ENCODE measurements at regions not wholly inside any gene's neighbourhood (a gene's known extent, or its start where the extent isn't known, plus 50 kb on each side); places are given as distances from the start of the nearest gene placed in this dataset.

DNA sequence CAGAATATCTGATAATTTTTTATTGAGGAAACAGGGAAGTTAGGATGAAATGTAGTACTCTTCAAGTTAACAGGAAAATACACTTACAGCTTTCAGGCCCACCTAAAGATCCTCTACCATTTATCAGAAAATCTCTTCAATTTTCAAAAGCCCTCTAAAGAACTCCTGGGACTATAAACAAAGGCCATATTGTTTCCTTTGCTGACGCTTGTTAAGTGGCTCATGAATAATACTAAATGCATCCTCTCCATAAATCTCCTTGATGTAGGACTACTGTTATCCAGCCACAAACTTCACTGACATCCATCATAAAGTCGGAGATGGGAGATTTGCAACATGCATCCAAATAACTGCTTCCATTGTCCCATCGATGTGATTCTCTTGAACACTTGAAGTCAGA lies 326.5 kb downstream of the ZIC1 start:
- H2BK15ac ChIP-seq (ENCODE audit: low read depth, low read length) = no peak overlapping the region
- ChIA-PET POLR2A (ENCODE audit: unreplicated experiment) (no interaction called here), CTCF (no interaction called here)
- H3K9me1 ChIP-seq (ENCODE audit: insufficient read depth, low read length) = no peaks in the 10 kb centered on the region
- no peak overlapping the region for H3K4me3 ChIP-seq (ENCODE audit: insufficient read depth, low read depth, low read length)
- H2BK120ac ChIP-seq (ENCODE audit: low read depth, low read length) = no peak overlapping the region
- no peak overlapping the region for H2AK9ac ChIP-seq (replicated peaks; ENCODE audit: low read depth, low read length, poor library complexity)
- H3K79me1 ChIP-seq (ENCODE audit: low read depth in 1 of 2, low read length in 2 of 2) = no peaks in the 10 kb centered on the region
- no peak overlapping the region for H2AK5ac ChIP-seq (ENCODE audit: low read depth, low read length)
- ATAC-seq (ENCODE audit: low read depth) = no peak
- no peak overlapping the region for H3K4me2 ChIP-seq (ENCODE audit: low read depth, low read length)
- dilution Hi-C loops (cut with HindIII; ENCODE audit: low sequenced_read_pairs, unreplicated experiment) (no loop called here), in situ Hi-C loops (cut with MboI; ENCODE audit: low sequenced_read_pairs) (no loop called here), intact Hi-C loops (cut with micrococcal nuclease) (no loop called here)
- H4K20me1 ChIP-seq (ENCODE audit: insufficient read depth, low read length) = no peaks in the 10 kb centered on the region
- no peaks in the 10 kb centered on the region for H3K4me1 ChIP-seq (ENCODE audit: control insufficient read depth, insufficient read depth, low read length)
- H3K4ac ChIP-seq (ENCODE audit: low read depth, low read length) = no peak overlapping the region
- no peaks in the 10 kb centered on the region for H3K27me3 ChIP-seq (ENCODE audit: control insufficient read depth, insufficient read depth, low read length)
- no peak overlapping the region for H2BK20ac ChIP-seq (ENCODE audit: low read depth, low read length)
- no peak overlapping the region for H3K9ac ChIP-seq (ENCODE audit: low read depth, low read length)
- no peak overlapping the region for H2AFZ ChIP-seq (replicated peaks; ENCODE audit: low read length, poor library complexity)
- no peak for DNase-seq
- H4K8ac ChIP-seq (ENCODE audit: low read depth in 2 of 2, low read length in 2 of 2) = no peak overlapping the region
- WGBS, 2 experiments (ENCODE audit: extremely low coverage in 2 of 2, insufficient read length in 1 of 2) = no CpG with 5 or more reads among the region's 3 CpGs
- H3K9me3 ChIP-seq (ENCODE audit: control insufficient read depth, insufficient read depth, low read length) = no peaks in the 10 kb centered on the region
- H3K36me3 ChIP-seq (ENCODE audit: control insufficient read depth, insufficient read depth, low read length) = no peaks in the 10 kb centered on the region
- no TSS peak for BruUV-seq (replicated peaks)
- H2BK5ac ChIP-seq (ENCODE audit: low read depth, low read length, poor library complexity, severe bottlenecking) = no peak overlapping the region
- no peak overlapping the region for H3K27ac ChIP-seq (ENCODE audit: insufficient read depth, low read length)
- no peak overlapping the region for H3K14ac ChIP-seq (replicated peaks; ENCODE audit: low read depth, low read length)
- no peak overlapping the region for H3K23ac ChIP-seq (ENCODE audit: low read depth, low read length)
- no peak overlapping the region for H4K91ac ChIP-seq (ENCODE audit: insufficient read depth, low read depth, low read length)
- H4K5ac ChIP-seq (ENCODE audit: low read depth, low read length) = no peak overlapping the region
- H3K56ac ChIP-seq (ENCODE audit: extremely low read depth, insufficient read depth, low read length) = no peak overlapping the region
- H3K18ac ChIP-seq (ENCODE audit: low read depth, low read length) = no peak overlapping the region
- TF ChIP-seq, protein P1, sequence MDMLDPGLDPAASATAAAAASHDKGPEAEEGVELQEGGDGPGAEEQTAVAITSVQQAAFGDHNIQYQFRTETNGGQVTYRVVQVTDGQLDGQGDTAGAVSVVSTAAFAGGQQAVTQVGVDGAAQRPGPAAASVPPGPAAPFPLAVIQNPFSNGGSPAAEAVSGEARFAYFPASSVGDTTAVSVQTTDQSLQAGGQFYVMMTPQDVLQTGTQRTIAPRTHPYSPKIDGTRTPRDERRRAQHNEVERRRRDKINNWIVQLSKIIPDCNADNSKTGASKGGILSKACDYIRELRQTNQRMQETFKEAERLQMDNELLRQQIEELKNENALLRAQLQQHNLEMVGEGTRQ (IDR thresholded peaks at IDR 0.05; ENCODE audit: low read depth, low read length) = no peak
- TF ChIP-seq, protein P2, sequence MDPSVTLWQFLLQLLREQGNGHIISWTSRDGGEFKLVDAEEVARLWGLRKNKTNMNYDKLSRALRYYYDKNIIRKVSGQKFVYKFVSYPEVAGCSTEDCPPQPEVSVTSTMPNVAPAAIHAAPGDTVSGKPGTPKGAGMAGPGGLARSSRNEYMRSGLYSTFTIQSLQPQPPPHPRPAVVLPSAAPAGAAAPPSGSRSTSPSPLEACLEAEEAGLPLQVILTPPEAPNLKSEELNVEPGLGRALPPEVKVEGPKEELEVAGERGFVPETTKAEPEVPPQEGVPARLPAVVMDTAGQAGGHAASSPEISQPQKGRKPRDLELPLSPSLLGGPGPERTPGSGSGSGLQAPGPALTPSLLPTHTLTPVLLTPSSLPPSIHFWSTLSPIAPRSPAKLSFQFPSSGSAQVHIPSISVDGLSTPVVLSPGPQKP (IDR thresholded peaks at IDR 0.05; ENCODE audit: borderline replicate concordance, low read depth, low read length) = no peak
- TF ChIP-seq BHLHE40 (IDR thresholded peaks at IDR 0.05; ENCODE audit: low read depth, low read length) (no peak), MXI1 (IDR thresholded peaks at IDR 0.05; ENCODE audit: borderline replicate concordance, low read depth, low read length) (no peak), MAZ (IDR thresholded peaks at IDR 0.05; ENCODE audit: borderline replicate concordance, low read depth, low read length) (no peak), RFX5 (IDR thresholded peaks at IDR 0.05; ENCODE audit: low read depth, low read length) (no peak), NFE2L2 (IDR thresholded peaks at IDR 0.05; ENCODE audit: low read depth, low read length) (no peak), RCOR1 (IDR thresholded peaks at IDR 0.05; ENCODE audit: insufficient replicate concordance, low read length) (no peak), RAD21 (IDR thresholded peaks at IDR 0.05; ENCODE audit: low read length) (no peak), POLR2A (IDR thresholded peaks at IDR 0.05; ENCODE audit: low read depth, low read length) (no peak), FOS (IDR thresholded peaks at IDR 0.05; ENCODE audit: low read depth, low read length) (no peak), CHD1 (IDR thresholded peaks at IDR 0.05; ENCODE audit: low read depth, low read length) (no peak), MAFK (IDR thresholded peaks at IDR 0.05; ENCODE audit: low read depth, low read length) (no peak), SMC3 (IDR thresholded peaks at IDR 0.05; ENCODE audit: low read depth, low read length) (no peak), CEBPB (IDR thresholded peaks at IDR 0.05; ENCODE audit: low read depth, low read length) (no peak)
- TF ChIP-seq, protein P3, sequence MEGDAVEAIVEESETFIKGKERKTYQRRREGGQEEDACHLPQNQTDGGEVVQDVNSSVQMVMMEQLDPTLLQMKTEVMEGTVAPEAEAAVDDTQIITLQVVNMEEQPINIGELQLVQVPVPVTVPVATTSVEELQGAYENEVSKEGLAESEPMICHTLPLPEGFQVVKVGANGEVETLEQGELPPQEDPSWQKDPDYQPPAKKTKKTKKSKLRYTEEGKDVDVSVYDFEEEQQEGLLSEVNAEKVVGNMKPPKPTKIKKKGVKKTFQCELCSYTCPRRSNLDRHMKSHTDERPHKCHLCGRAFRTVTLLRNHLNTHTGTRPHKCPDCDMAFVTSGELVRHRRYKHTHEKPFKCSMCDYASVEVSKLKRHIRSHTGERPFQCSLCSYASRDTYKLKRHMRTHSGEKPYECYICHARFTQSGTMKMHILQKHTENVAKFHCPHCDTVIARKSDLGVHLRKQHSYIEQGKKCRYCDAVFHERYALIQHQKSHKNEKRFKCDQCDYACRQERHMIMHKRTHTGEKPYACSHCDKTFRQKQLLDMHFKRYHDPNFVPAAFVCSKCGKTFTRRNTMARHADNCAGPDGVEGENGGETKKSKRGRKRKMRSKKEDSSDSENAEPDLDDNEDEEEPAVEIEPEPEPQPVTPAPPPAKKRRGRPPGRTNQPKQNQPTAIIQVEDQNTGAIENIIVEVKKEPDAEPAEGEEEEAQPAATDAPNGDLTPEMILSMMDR (conservative IDR thresholded peaks at IDR 0.05; ENCODE audit: low read depth, low read length) = no peak

Data from IMR-90 (cell line).